ENCODE measurements at regions not wholly inside any gene's neighbourhood (a gene's known extent, or its start where the extent isn't known, plus 50 kb on each side); places are given as distances from the start of the nearest gene placed in this dataset.

DNA sequence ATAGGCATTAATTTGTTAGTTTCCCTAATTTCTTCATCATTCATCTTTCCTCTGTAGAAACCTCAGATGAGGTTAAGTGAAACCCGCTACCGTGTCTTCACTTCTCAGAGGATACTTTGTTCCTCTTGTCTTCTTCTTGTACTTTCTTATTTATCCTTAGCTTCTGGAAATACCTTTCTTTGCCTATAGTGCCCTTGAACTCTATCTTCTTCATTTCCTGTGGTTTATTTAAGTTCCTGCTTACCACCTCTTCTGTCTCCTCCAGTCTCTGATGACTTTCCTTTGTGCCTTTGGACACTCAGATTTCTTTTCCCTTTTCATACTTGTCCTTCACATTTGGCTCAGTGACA lies 159.6 kb upstream of the LEF1 start:
- intact Hi-C loops (cut with micrococcal nuclease) (no loop called here), dilution Hi-C loops (cut with MboI; ENCODE audit: extremely low pct_ligation_motif_present, low sequenced_read_pairs) (no loop called here)
- H3K27me3 ChIP-seq (ENCODE audit: control insufficient read depth in 2 of 2, insufficient read depth in 2 of 2, low read length in 2 of 2), result no peaks in the 10 kb centered on the region

GRCh38 chr4:108327642-108328382 lies 159.1 kb upstream of the LEF1 start:
- intact Hi-C loops (cut with micrococcal nuclease) (no loop called here), dilution Hi-C loops (cut with MboI; ENCODE audit: extremely low pct_ligation_motif_present, low sequenced_read_pairs) (no loop called here)
- H3K36me3 ChIP-seq (ENCODE audit: control insufficient read depth in 2 of 2, extremely low read depth in 1 of 2, insufficient read depth in 2 of 2, low read length in 2 of 2), result no peaks in the 10 kb centered on the region
- no peaks in the 10 kb centered on the region for H3K9me3 ChIP-seq (replicated peaks; ENCODE audit: control insufficient read depth, insufficient read depth, low read length)
- H3K79me2 ChIP-seq (ENCODE audit: control insufficient read depth, insufficient read depth, low read length), result no peaks in the 10 kb centered on the region
- no peaks in the 10 kb centered on the region for H3K9me1 ChIP-seq (replicated peaks; ENCODE audit: control insufficient read depth, extremely low read depth, insufficient read depth, low read length)
- no peak overlapping the region for H3K4me3 ChIP-seq (replicated peaks in 1 of 3; ENCODE audit: insufficient read depth in 1 of 3, low read depth in 1 of 3, low read length in 3 of 3)
- no peak overlapping the region for H2AFZ ChIP-seq (ENCODE audit: low read depth, low read length)
- CTCF ChIA-PET, result no interaction called here
- H3K27ac ChIP-seq (ENCODE audit: insufficient read depth, low read depth, low read length), result no peak overlapping the region
- DNase-seq (ENCODE audit: low read depth, low spot score), result no peak
- BruUV-seq (replicated peaks), result no TSS peak
- H3K4me1 ChIP-seq (ENCODE audit: control insufficient read depth, extremely low read depth, insufficient read depth, low read length), result no peaks in the 10 kb centered on the region
- H3K4me2 ChIP-seq (ENCODE audit: insufficient read depth, low read length), result no peak overlapping the region
- TF ChIP-seq, protein P1, sequence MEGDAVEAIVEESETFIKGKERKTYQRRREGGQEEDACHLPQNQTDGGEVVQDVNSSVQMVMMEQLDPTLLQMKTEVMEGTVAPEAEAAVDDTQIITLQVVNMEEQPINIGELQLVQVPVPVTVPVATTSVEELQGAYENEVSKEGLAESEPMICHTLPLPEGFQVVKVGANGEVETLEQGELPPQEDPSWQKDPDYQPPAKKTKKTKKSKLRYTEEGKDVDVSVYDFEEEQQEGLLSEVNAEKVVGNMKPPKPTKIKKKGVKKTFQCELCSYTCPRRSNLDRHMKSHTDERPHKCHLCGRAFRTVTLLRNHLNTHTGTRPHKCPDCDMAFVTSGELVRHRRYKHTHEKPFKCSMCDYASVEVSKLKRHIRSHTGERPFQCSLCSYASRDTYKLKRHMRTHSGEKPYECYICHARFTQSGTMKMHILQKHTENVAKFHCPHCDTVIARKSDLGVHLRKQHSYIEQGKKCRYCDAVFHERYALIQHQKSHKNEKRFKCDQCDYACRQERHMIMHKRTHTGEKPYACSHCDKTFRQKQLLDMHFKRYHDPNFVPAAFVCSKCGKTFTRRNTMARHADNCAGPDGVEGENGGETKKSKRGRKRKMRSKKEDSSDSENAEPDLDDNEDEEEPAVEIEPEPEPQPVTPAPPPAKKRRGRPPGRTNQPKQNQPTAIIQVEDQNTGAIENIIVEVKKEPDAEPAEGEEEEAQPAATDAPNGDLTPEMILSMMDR (IDR thresholded peaks at IDR 0.05; ENCODE audit: extremely low read depth in 1 of 2, insufficient read depth in 1 of 2, low read depth in 1 of 2, low read length in 2 of 2), result no peak
- no peak for FAIRE-seq
- H3K9ac ChIP-seq (replicated peaks; ENCODE audit: extremely low read depth, insufficient read depth, low read length), result no peak overlapping the region
- no peaks in the 10 kb centered on the region for H3K27me3 ChIP-seq (ENCODE audit: control insufficient read depth in 2 of 2, insufficient read depth in 2 of 2, low read length in 2 of 2)
- POLR2A ChIA-PET, result no interaction called here
- H4K20me1 ChIP-seq (replicated peaks; ENCODE audit: control insufficient read depth, extremely low read depth, insufficient read depth, low read length), result no peaks in the 10 kb centered on the region

More for the DNA sequence above, 159.6 kb upstream of the LEF1 start:
- no peak overlapping the region for H3K9ac ChIP-seq (replicated peaks; ENCODE audit: extremely low read depth, insufficient read depth, low read length)
- no peaks in the 10 kb centered on the region for H3K9me3 ChIP-seq (replicated peaks; ENCODE audit: control insufficient read depth, insufficient read depth, low read length)
- no peaks in the 10 kb centered on the region for H3K9me1 ChIP-seq (replicated peaks; ENCODE audit: control insufficient read depth, extremely low read depth, insufficient read depth, low read length)
- H3K4me2 ChIP-seq (ENCODE audit: insufficient read depth, low read length), result no peak overlapping the region
- no peaks in the 10 kb centered on the region for H3K36me3 ChIP-seq (ENCODE audit: control insufficient read depth in 2 of 2, extremely low read depth in 1 of 2, insufficient read depth in 2 of 2, low read length in 2 of 2)
- CTCF ChIA-PET, result no interaction called here
- no peaks in the 10 kb centered on the region for H4K20me1 ChIP-seq (replicated peaks; ENCODE audit: control insufficient read depth, extremely low read depth, insufficient read depth, low read length)
- POLR2A ChIA-PET, result no interaction called here
- no peak overlapping the region for H3K27ac ChIP-seq (ENCODE audit: insufficient read depth, low read depth, low read length)
- no peak for DNase-seq (ENCODE audit: low read depth, low spot score)
- TF ChIP-seq, protein P2, sequence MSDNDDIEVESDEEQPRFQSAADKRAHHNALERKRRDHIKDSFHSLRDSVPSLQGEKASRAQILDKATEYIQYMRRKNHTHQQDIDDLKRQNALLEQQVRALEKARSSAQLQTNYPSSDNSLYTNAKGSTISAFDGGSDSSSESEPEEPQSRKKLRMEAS (IDR thresholded peaks at IDR 0.05; ENCODE audit: insufficient read depth, insufficient read length), result no peak
- no peak for TF ChIP-seq MYC (IDR thresholded peaks at IDR 0.05; ENCODE audit: low read depth, low read length)
- no peaks in the 10 kb centered on the region for H3K4me1 ChIP-seq (ENCODE audit: control insufficient read depth, extremely low read depth, insufficient read depth, low read length)
- BruUV-seq (replicated peaks), result no TSS peak
- no peak overlapping the region for H3K4me3 ChIP-seq (replicated peaks in 1 of 3; ENCODE audit: insufficient read depth in 1 of 3, low read depth in 1 of 3, low read length in 3 of 3)
- no peak for FAIRE-seq
- no peaks in the 10 kb centered on the region for H3K79me2 ChIP-seq (ENCODE audit: control insufficient read depth, insufficient read depth, low read length)
- H2AFZ ChIP-seq (ENCODE audit: low read depth, low read length), result no peak overlapping the region

All from endothelial cell of umbilical vein (primary cell).